ENCODE measurements at regions not wholly inside any gene's neighbourhood (a gene's known extent, or its start where the extent isn't known, plus 50 kb on each side); places are given as distances from the start of the nearest gene placed in this dataset.

DNA sequence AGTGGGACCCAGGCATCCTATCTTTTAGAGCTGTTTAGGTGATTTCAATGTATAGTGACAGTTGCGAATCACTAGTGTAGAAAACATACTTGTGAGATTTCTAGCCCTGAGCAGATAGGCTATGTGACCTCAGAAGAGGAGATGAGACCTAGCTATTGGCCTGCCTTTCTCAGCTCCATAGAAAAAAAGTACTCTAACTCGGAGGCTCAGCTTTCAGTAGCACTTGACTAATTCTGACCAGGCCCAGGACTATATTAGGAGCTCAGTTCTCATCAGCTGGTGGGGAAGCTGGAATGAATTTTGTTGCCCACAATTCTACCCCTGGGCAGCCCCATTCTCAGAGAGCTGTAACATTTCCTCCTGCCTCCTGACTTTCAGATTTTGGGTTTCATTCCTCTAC lies 179.9 kb upstream of the NAMPT start:
- ChIA-PET POLR2A (no interaction called here), CTCF (interaction anchor here (0.6 to 7.2 kb wide), 6 partner anchors 77 to 390 kb away, joined by 3 to 287 read pairs (median 4); no protein-coding TSS in a partner anchor)
- no peaks in the 10 kb centered on the region for H3K27me3 ChIP-seq (ENCODE audit: control insufficient read depth, insufficient read depth, low read length)
- no peaks in the 10 kb centered on the region for H3K9me3 ChIP-seq (ENCODE audit: control insufficient read depth, insufficient read depth, low read length)
- TF ChIP-seq, protein P1, sequence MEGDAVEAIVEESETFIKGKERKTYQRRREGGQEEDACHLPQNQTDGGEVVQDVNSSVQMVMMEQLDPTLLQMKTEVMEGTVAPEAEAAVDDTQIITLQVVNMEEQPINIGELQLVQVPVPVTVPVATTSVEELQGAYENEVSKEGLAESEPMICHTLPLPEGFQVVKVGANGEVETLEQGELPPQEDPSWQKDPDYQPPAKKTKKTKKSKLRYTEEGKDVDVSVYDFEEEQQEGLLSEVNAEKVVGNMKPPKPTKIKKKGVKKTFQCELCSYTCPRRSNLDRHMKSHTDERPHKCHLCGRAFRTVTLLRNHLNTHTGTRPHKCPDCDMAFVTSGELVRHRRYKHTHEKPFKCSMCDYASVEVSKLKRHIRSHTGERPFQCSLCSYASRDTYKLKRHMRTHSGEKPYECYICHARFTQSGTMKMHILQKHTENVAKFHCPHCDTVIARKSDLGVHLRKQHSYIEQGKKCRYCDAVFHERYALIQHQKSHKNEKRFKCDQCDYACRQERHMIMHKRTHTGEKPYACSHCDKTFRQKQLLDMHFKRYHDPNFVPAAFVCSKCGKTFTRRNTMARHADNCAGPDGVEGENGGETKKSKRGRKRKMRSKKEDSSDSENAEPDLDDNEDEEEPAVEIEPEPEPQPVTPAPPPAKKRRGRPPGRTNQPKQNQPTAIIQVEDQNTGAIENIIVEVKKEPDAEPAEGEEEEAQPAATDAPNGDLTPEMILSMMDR (IDR thresholded peaks at IDR 0.05; ENCODE audit: low read depth, low read length): no peak
- no peak overlapping the region for H3K27ac ChIP-seq (ENCODE audit: low read depth, low read length)
- DNase-seq (ENCODE audit: low read depth, low spot score): no peak
- no peak overlapping the region for H3K4me3 ChIP-seq (ENCODE audit: low read depth, low read length)

DNA sequence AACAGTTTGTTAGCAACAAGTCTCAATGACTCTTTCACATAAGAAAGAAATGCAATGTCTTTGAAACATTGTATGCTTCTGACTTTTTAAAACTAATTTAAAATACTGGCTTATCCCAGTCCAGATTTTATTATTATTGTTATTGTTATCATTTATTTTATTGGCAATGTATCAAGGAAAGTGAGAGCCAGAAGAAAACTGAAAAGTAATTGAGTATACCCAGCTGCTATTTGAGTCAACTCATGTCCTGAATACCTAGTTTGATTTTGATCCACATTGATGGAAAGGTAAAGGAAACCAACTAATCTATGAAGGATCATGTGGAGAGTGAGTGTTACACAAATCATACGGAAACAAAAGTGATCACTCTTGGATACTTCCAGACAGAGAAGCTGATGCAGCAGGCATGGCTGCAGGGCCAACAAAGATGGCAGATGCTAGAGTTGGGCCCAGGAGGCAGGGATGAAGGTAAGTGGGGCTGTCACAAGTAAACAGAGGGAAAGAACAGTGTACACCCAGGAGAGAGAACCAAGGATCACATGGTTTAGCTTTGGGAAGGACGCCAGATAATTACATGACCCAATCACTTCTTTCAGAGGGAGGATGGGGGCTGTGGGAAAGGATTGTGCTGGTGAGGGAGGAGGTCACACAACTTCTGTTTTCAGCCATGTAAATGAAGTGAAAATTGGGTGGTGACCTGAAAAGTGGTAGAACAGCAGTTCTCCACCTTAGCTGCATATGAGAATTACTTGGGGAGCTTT lies 179.2 kb upstream of the NAMPT start:
- ChIA-PET POLR2A (no interaction called here), CTCF (interaction anchor here (1.1 to 7.2 kb wide), 6 partner anchors 12 to 296 kb away, joined by 3 to 287 read pairs (median 5); no protein-coding TSS in a partner anchor)
- no peaks in the 10 kb centered on the region for H3K9me3 ChIP-seq (ENCODE audit: control insufficient read depth, insufficient read depth, low read length)
- no peak overlapping the region for H3K4me3 ChIP-seq (ENCODE audit: low read depth, low read length)
- no peak overlapping the region for H3K27ac ChIP-seq (ENCODE audit: low read depth, low read length)
- DNase-seq (ENCODE audit: low read depth, low spot score): no peak
- no peaks in the 10 kb centered on the region for H3K27me3 ChIP-seq (ENCODE audit: control insufficient read depth, insufficient read depth, low read length)
- TF ChIP-seq, protein P1 (IDR thresholded peaks at IDR 0.05; ENCODE audit: low read depth, low read length): no peak

DNA sequence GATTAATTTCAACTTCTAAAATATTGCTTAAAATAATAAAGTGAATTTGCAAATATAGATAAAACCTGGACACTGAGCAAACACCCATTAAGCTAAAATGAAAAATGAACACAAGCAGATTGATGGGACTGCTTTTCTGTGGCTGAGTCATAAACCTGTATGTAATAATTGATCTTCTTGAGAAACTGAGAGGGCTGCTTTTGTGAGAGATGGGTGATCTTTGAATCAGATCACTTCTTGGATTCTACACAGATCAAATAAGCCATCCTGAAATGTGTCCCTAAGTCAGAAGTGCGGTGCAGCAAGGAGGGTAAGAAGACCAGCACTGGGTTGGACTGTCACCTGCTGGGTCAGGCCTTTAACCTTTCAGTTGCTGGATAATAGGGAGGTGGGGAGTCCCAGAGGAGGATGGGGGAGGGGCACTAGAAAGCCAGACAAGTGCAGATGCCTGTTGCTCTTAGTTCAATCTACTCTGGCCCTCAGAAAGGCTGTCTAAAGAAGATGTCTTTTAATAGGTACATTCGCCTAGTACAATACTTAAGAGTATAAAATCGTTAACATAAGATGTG lies 178.2 kb upstream of the NAMPT start:
- ChIA-PET POLR2A (no interaction called here), CTCF (interaction anchor here (0.6 to 7.2 kb wide), 27 partner anchors 11 to 578 kb away, joined by 3 to 287 read pairs (median 3); partner anchors contain the start of genes CCDC71L and NAMPT)
- Histone ChIP-seq H3K4me3 (ENCODE audit: low read depth, low read length) (no peak overlapping the region), H3K27me3 (ENCODE audit: control insufficient read depth, insufficient read depth, low read length) (no peaks in the 10 kb centered on the region), H3K27ac (ENCODE audit: low read depth, low read length) (no peak overlapping the region), H3K9me3 (ENCODE audit: control insufficient read depth, insufficient read depth, low read length) (no peaks in the 10 kb centered on the region)
- TF ChIP-seq, protein P1 (IDR thresholded peaks at IDR 0.05; ENCODE audit: low read depth, low read length): no peak
- no peak for DNase-seq (ENCODE audit: low read depth, low spot score)

DNA sequence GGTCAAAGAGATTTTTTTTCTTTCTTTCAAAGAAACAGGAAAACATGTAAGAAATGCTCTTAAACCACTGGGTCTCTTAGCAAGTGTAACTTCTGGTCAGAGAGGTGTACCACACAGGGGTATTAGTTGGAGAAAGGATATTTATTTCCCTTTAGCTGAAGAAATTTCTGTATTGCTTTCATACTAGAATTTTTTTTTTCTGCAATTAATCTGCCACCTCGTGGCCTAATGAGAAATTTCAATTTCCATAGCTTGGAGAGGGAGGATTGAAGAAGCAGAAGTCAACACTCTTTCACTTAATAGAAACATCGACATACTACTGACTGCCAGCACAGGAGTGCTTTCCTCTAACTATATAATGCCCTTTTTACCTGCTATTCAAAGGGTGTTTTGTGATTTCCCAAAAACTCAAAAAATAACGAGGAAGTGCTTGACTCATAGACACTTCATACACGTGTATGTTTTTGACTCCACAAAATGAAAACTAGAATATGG lies 177.6 kb upstream of the NAMPT start:
- CTCF ChIA-PET: interaction anchor here (0.6 to 7.2 kb wide), 30 partner anchors 10 to 579 kb away, joined by 3 to 287 read pairs (median 3); partner anchors contain the start of genes CCDC71L and NAMPT
- Histone ChIP-seq H3K27ac (ENCODE audit: low read depth, low read length) (no peak overlapping the region), H3K9me3 (ENCODE audit: control insufficient read depth, insufficient read depth, low read length) (peaks cover 2% of the 10 kb centered on the region; the same call in 1 of the 2 replicates), H3K27me3 (ENCODE audit: control insufficient read depth, insufficient read depth, low read length) (no peaks in the 10 kb centered on the region), H3K4me3 (ENCODE audit: low read depth, low read length) (no peak overlapping the region)
- TF ChIP-seq, protein P1 (IDR thresholded peaks at IDR 0.05; ENCODE audit: low read depth, low read length): peak; percentile 59
- POLR2A ChIA-PET: interaction anchor here (1.0 kb wide), 1 partner anchor 23 kb away, joined by 3 read pairs; no protein-coding TSS in a partner anchor
- peak; percentile 8 for DNase-seq (ENCODE audit: low read depth, low spot score)

Data from AG04450 (cell line).